Fibroblast of pulmonary artery (primary cell): ENCODE measurements at regions not wholly inside any gene's neighbourhood (a gene's known extent, or its start where the extent isn't known, plus 50 kb on each side); places are given as distances from the start of the nearest gene placed in this dataset.

ENCODE experiments used
- DNase-seq: peaks from one replicate; pipeline ENCODE4 v3.0.0-alpha.2; 2010; ENCODE audit warnings: low read depth
- H3K4me3 ChIP-seq: replicated peaks from 2 replicates; pipeline ENCODE4 v1.5.1; 2011; ENCODE audit warnings: low read depth, mild to moderate bottlenecking, control low read depth, low read length, moderate library complexity
- TF ChIP-seq, protein P1 (sequence below): IDR thresholded peaks from 2 replicates; pipeline ENCODE4 v1.5.1; 2011; ENCODE audit warnings: mild to moderate bottlenecking, control low read depth, low read length, inconsistent platforms; ENCODE audit errors: missing control alignments

DNA sequence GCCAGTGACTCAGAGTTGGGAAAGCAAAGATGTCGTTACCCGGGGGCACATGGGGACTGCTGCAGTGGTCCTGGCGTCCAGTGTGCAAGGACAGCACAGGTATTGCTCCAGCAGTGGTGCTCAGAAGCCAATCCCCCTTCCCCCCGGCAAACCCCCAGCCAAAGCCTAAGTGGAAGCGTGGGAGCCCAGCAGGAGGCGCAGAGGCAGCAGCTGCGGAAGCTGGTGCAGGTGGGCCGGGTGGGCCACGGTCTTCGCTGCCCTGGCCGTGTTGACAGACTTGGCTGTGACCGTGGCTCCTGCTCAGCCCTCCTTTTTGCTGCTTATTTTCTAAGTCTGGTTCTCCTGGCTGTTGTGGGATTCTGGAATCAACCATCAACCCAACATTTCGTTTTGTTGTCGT, 369.8 kb upstream of the ST6GAL2 start:
- DNase-seq, result no peak
- TF ChIP-seq, protein P1, sequence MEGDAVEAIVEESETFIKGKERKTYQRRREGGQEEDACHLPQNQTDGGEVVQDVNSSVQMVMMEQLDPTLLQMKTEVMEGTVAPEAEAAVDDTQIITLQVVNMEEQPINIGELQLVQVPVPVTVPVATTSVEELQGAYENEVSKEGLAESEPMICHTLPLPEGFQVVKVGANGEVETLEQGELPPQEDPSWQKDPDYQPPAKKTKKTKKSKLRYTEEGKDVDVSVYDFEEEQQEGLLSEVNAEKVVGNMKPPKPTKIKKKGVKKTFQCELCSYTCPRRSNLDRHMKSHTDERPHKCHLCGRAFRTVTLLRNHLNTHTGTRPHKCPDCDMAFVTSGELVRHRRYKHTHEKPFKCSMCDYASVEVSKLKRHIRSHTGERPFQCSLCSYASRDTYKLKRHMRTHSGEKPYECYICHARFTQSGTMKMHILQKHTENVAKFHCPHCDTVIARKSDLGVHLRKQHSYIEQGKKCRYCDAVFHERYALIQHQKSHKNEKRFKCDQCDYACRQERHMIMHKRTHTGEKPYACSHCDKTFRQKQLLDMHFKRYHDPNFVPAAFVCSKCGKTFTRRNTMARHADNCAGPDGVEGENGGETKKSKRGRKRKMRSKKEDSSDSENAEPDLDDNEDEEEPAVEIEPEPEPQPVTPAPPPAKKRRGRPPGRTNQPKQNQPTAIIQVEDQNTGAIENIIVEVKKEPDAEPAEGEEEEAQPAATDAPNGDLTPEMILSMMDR, result no peak
- H3K4me3 ChIP-seq, result no peak overlapping the region

DNA sequence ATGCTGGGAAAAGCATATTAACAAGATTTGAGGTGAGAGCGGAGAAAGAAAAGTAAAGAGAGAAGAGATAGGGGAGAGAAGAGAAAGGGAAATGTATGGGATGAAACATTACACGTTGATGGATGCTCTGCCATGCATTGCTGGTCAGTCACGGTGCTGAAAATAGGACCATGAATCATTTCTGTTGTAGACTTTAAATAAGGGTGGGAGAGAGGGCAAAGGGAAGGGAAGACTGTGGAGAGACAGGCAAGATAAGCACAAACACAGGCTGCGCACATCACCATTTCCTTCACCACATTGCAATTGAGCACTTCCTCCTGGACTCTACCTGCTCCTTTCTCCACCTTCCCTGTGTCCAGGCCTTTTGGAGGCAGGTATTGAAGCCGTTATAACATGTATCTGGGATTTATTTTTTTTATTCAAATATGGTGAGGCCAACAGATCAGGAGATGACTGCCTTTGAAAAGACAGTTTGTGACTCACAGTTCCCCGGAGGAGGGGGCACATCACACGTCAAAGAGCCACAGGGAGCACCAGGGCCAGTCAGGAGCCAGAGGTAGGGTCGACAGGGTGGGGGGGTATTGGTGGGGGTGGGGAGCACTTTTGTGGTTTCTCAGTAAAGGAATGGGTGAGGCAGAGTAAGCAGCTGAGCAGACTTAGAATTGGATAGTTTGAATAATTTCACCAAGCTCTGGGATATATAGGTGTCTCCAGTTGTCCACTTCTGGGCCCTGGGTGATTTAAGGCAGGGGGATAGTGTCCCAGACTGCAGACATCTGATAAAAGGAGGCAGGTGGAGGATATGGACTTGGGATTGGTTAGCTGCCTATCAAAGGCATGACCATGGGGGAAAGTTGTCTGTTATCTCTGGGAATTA, 372.8 kb upstream of the ST6GAL2 start:
- H3K4me3 ChIP-seq, result no peak overlapping the region
- TF ChIP-seq, protein P1, result no peak
- no peak for DNase-seq

DNA sequence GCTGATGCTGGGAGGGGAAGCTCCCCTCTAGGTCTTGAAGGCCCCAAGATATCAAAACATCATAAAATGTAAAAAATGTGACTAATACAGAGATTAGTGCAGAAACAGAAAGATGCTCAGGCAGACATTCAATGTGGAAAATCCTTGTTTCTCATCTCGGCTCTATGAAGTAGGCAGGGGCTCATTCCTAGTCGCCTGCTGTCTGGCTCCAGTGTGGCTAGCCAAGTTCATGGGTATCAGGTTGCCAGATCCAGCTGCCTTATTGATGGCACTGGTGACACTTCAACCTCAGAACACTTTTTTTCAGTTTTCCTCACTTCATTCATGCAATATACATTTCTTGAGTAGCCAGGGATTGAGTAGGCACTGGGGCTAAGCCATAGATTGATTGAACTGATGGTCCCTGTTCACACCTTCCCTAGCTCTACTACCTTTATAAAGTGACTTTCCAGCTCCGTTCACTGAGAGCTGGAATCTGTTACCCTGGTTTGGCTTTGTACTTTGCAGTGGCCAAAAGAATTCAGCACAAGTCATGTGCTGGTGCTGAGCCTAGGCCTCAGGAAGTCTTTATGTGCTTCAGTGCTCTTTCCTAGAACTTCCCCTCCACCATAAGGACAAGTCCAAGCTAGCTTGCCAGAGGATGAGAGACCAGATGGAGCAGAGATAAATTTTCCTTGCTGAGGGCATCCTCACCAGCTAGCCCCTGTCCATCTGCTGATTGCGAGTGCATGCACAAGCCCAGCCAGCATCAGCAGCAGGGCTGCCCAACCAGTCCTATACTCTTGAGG, 373.6 kb upstream of the ST6GAL2 start:
- DNase-seq, result no peak
- H3K4me3 ChIP-seq, result no peak overlapping the region
- TF ChIP-seq, protein P1, result no peak

DNA sequence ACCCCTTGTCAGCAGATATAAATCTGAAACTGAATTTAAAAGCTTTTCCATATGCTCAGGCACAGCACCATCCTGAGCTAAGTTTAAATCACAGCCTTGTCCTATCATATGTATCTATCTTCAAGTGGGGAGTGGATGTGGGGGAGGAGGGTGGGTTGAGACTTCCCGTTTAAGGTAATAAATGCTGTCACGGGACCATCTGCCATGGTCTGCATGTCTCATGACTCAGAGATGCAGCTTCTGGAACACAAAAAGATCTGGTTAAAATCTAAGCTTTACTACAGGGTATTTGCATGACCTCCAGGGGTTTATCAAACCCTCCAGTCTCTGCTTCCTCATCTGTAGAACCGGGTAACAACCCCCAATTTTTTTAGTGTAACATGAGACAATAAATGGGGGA, 377.7 kb upstream of the ST6GAL2 start:
- TF ChIP-seq, protein P1, result no peak
- no peak overlapping the region for H3K4me3 ChIP-seq
- DNase-seq, result no peak

DNA sequence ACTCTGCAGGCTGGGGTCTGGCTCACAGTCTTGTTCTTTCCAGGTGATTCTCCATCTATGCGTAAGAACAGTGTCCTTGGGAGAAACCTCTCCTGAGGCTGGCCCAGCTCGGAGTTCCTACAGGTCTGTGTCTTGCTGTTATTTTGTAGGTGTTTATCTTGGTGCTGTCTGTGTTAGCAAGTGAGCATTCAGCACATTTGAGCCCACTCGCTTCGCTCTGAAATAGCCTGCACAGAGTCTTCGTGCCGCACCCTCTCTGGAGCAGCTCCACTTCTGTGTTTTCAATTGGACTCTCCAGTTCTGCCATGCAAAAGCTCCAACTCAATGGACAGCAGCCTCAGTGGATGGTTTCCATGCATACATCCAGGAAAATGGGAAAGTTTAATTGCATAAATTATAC, 378.2 kb upstream of the ST6GAL2 start:
- no peak for DNase-seq
- no peak overlapping the region for H3K4me3 ChIP-seq
- TF ChIP-seq, protein P1, result no peak

DNA sequence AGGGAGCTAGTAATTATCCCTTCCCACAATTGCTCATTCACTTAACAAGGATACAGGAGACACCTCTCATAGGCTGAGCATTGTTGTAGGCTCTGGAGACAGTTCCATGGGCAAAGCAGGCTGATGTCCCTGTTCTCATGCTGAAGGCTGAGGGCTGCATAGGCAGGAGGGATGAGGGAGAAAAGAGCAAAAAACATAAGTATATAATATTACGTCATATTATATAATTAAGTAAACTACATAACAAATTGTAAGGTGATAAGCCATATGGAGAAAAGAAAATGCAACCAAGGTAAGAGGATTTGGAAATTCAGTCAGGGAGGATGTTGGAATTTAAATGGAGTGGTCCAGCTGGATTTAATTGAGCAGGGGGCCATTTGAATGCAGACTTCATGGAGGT, 380.6 kb upstream of the ST6GAL2 start:
- TF ChIP-seq, protein P1, result no peak
- no peak overlapping the region for H3K4me3 ChIP-seq
- DNase-seq, result no peak

DNA sequence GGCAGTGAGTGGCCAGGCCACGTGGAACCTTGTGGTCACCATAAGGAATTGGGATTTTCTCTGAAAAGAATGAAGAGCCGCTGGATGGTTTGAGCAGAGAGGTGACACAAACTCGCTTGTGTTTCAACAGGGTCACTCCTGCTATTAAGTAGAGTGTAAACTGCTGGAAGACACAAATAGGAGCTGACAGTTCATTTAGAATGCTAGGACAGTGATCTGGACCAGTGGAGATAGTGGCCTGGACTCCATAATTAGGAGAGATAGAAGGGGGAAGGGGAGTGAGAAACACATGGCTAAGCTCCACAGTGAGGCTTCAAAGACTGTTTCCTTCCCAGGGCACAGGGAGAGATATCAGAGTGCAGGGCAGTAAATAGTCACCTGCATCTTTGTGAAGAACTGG, 381.1 kb upstream of the ST6GAL2 start:
- H3K4me3 ChIP-seq, result no peak overlapping the region
- TF ChIP-seq, protein P1, result no peak
- DNase-seq, result no peak
